NB4 (cell line): ENCODE measurements at regions not wholly inside any gene's neighbourhood (a gene's known extent, or its start where the extent isn't known, plus 50 kb on each side); places are given as distances from the start of the nearest gene placed in this dataset.

Experiments
- CTCF ChIP-seq: IDR thresholded peaks from one replicate; pipeline ENCODE4 v1.5.1; 2012; ENCODE audit warnings: low read depth, low read length
- MAX ChIP-seq: IDR thresholded peaks from 2 replicates; pipeline ENCODE4 v1.6.1; 2011; ENCODE audit warnings: low read depth, low read length
- POLR2A ChIP-seq: IDR thresholded peaks from 2 replicates; pipeline ENCODE4 v1.6.1; 2011; ENCODE audit warnings: mild to moderate bottlenecking; ENCODE audit not compliant: insufficient read length; ENCODE audit errors: extremely low read depth

GRCh38 chr13:79749566-79749965 is 268.6 kb downstream of the NDFIP2 start:
- TF ChIP-seq CTCF (no peak), POLR2A (no peak), MAX (no peak)
